LNCaP clone FGC (cell line): ENCODE measurements at regions not wholly inside any gene's neighbourhood (a gene's known extent, or its start where the extent isn't known, plus 50 kb on each side); places are given as distances from the start of the nearest gene placed in this dataset.

ENCODE experiments used
- DNase-seq: peaks from one replicate; pipeline ENCODE4 v3.0.0-alpha.2; 2011; ENCODE audit warnings: low read depth
- H3K4me3 ChIP-seq: 2 replicates; pipeline ENCODE4 v1.5.1; 2011; ENCODE audit warnings: mild to moderate bottlenecking, low read depth, low read length, control low read depth
- TF ChIP-seq, protein P1 (sequence below): IDR thresholded peaks from 2 replicates; pipeline ENCODE4 v1.5.1; 2012; ENCODE audit warnings: mild to moderate bottlenecking; ENCODE audit not compliant: control insufficient read depth, insufficient read depth; ENCODE audit errors: extremely low read depth

DNA sequence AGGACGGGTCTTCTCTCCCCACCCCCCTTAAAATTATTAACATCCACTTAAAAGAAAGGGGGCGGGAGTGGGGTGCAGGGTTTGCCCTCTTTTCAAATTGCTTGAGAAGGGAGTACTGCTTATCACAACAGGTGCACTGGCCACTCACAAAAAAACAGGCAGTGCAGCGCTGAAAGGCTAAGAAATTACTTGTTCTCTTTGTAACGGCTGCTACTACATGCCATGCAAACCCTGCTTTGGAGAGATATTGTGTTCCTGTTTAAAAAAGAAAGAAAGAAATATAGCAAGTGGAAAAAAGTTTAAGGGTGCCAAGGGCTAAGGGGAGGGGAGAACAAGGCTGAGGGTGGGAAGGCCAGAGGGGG, 312.7 kb upstream of the JARID2 start:
- TF ChIP-seq, protein P1, sequence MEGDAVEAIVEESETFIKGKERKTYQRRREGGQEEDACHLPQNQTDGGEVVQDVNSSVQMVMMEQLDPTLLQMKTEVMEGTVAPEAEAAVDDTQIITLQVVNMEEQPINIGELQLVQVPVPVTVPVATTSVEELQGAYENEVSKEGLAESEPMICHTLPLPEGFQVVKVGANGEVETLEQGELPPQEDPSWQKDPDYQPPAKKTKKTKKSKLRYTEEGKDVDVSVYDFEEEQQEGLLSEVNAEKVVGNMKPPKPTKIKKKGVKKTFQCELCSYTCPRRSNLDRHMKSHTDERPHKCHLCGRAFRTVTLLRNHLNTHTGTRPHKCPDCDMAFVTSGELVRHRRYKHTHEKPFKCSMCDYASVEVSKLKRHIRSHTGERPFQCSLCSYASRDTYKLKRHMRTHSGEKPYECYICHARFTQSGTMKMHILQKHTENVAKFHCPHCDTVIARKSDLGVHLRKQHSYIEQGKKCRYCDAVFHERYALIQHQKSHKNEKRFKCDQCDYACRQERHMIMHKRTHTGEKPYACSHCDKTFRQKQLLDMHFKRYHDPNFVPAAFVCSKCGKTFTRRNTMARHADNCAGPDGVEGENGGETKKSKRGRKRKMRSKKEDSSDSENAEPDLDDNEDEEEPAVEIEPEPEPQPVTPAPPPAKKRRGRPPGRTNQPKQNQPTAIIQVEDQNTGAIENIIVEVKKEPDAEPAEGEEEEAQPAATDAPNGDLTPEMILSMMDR: no peak
- DNase-seq: no peak

DNA sequence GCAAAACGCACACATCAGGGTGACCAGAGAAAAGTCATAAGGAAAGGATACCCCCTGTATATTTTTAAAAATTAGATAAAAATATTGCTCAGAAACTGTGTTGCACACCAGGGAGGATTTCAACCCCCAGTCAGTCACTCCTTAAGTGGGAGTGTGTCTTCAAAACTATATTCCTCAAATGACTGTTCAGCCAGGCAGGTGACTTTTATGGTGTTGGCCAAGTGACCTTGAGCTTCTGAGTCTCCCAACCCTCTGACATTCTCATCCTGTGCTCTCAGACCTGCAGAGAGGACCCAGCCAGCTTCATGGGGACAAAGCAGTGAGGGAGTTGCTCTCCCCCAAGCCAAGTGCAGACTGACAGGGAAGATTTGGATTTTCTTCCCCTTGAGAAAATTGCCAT, 311.9 kb upstream of the JARID2 start:
- no peak overlapping the region for H3K4me3 ChIP-seq
- DNase-seq: no peak
- TF ChIP-seq, protein P1: no peak

More for the DNA sequence above, 312.7 kb upstream of the JARID2 start:
- no peak overlapping the region for H3K4me3 ChIP-seq

DNA sequence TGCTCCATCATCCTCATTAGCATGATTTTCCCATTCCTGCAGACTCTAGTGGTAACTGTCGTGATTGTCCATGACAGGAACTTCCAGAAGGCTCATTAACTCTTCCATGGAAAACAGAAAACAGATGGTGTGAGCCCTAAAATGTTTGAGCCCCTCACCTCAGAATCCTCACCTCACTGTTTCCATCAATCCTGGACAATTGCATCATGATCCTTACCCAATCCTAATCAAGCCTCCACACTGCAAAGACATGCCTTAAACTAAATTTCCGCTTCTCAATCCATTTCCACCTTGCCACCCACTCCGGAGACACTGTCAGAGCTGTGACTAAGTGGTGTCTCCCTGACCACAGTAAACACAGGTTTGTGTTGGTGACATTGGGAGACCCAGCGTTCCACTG, 311.0 kb upstream of the JARID2 start:
- no peak for DNase-seq
- TF ChIP-seq, protein P1: no peak
- no peak overlapping the region for H3K4me3 ChIP-seq

DNA sequence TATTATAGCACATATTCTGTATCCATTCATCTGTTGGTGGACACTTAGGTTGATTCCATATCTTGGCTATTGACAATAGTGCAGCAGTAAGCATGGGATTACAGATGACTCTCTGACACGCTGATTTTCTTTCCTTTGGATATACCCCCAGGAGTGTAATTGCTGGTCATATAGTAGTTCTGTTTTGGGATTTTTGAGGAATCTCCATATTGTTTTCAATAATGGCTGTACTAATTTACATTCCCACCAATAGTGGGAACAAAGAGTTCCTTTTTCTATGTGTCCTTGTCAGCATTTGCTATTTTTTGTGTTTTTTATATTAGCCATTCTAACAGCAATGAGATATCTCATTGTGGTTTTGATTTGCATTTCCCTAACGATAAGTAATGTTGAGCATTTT, 309.0 kb upstream of the JARID2 start:
- H3K4me3 ChIP-seq: no peak overlapping the region
- DNase-seq: no peak
- TF ChIP-seq, protein P1: no peak

DNA sequence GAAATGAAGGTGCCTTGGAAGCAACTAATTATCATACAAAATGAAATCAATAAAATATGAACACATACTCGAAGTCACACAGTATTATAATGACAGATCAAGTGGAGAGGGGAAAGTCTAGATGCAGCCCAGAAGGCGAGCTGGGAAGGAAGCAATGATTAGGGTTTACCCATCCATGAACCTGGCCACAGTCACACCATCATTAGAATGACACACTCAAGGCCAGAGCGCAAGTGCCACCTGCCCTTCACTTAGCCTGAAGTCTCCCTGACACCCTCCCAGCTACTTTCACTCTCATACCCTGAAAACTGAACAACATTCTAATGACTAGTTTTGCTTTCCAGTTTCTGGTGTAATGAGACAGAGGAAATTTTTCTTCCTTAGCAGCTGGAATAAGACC, 302.8 kb upstream of the JARID2 start:
- H3K4me3 ChIP-seq: no peak overlapping the region
- TF ChIP-seq, protein P1: no peak
- DNase-seq: no peak

DNA sequence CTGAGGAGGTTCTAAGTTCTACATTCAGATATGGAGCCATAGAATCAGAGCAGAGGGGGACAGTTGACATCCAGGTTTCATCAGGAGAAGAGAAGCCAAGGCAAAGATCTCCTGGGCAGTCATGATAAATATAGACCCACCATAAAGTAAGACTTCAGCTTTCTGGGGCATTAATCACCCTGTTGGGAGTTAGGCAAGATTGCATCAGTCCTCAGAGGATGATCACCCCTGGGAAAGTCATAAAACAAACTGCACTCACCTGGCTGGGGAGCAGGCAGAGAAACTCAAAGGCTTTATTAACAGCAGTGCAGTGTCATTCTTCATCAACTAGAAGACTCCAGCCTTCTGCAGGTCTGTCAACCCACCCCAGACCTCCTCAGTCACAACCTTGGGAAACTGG, 301.3 kb upstream of the JARID2 start:
- no peak for DNase-seq
- H3K4me3 ChIP-seq: no peak overlapping the region
- TF ChIP-seq, protein P1: no peak

DNA sequence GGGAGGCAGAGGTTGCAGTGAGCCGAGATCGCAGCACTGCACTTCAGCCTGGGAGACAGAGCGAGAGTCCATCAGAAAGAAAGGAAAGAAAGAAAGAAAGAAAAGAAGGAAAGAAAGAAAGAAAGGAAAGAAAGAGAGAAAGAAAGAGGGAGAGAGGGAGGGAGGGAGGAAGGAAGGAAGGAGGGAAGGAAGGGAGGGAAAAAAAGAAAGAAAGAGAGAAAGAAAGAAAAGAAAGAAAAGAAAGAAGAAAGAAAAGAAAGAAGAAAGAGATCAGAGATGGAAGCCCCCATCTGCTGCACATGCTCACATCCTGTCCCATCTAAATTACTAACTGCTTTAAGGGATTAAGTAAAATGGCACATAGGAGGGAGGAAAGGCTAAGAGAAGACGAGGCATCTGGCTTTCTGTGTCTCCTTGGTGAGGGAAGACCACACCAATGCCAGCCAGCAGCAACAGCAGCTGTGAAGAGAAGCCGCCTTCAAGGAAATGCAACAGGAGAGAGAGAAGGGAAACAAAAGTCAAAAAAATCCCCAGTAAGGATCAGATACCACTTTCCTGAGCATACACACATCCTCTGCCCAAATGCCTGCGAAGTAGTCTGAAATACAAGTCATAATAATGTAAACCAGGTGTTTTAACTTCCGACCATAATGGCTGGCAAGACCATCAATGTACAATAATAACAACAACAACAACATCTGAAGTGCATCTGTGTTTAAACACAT, 300.2 kb upstream of the JARID2 start:
- H3K4me3 ChIP-seq: no peak overlapping the region
- TF ChIP-seq, protein P1: no peak
- DNase-seq: no peak
